Suprapubic skin (tissue), 3 donors: ENCODE measurements at regions not wholly inside any gene's neighbourhood (a gene's known extent, or its start where the extent isn't known, plus 50 kb on each side); places are given as distances from the start of the nearest gene placed in this dataset.

Experiments
- POLR2AphosphoS5 ChIP-seq, 3 donors: sonication (generic); formaldehyde crosslinking; IDR thresholded peaks; one replicate each; pipeline ENCODE4 v1.6.1; 2017; ENCODE audit warnings: antibody characterized with exemption in 3 of 3
- TF ChIP-seq, protein P1 (sequence below), 2 donors: fragments of 200-600 bp in 1 of 2; fragments of 450-650 bp in 1 of 2; sonication (generic) in 1 of 2; IDR thresholded peaks; one replicate each; pipeline ENCODE4 v1.5.1; 2016 to 2019; ENCODE audit warnings: antibody characterized with exemption in 2 of 2, mild to moderate bottlenecking in 1 of 2, moderate library complexity in 1 of 2

DNA sequence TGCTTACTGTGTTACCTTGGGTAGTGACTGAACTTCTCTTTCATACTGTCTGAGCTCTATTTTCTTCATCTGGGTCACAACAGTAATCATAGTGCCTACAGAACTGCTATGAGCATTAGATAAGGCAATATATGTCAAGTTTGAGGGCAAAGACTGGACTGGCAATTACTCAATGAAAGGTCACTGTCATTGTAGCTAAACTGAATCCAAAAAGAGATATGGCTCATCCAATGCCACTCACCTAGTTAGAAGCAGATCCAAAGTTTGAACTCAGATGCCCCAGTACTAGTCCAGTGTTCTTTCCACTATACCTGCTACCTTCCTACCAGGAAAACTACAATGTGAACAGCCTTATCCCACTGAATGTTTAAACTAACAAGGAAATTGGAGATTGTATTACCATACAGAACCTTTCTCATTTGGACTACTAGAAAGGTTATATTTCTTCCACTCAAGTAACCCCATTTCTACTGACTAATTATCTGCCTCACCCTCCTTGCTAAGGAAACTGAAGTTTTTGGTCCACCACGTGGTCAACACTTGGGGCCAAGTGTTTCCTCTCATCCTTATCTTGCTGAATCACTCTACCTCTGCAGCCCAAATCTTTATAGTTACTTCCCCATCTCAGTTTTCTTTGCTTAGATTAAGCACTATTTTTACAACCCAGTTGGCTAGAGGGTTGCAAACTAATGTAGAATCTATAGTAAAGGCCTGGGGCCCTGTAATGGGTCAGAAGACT, 202.3 kb upstream of the LPP start:
- TF ChIP-seq, protein P1, sequence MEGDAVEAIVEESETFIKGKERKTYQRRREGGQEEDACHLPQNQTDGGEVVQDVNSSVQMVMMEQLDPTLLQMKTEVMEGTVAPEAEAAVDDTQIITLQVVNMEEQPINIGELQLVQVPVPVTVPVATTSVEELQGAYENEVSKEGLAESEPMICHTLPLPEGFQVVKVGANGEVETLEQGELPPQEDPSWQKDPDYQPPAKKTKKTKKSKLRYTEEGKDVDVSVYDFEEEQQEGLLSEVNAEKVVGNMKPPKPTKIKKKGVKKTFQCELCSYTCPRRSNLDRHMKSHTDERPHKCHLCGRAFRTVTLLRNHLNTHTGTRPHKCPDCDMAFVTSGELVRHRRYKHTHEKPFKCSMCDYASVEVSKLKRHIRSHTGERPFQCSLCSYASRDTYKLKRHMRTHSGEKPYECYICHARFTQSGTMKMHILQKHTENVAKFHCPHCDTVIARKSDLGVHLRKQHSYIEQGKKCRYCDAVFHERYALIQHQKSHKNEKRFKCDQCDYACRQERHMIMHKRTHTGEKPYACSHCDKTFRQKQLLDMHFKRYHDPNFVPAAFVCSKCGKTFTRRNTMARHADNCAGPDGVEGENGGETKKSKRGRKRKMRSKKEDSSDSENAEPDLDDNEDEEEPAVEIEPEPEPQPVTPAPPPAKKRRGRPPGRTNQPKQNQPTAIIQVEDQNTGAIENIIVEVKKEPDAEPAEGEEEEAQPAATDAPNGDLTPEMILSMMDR (IDR thresholded peaks at IDR 0.05), result no peak
- TF ChIP-seq POLR2AphosphoS5 (IDR thresholded peaks at IDR 0.05), result no peak
